IgD-negative memory B cell (primary cell): ENCODE measurements at regions not wholly inside any gene's neighbourhood (a gene's known extent, or its start where the extent isn't known, plus 50 kb on each side); places are given as distances from the start of the nearest gene placed in this dataset.
"Not testable (repeated sequence)": the region's sequence is repeated elsewhere in the genome, so short reads cannot be mapped to it uniquely, and the experiment has no call there.

Experiments
- H3K27ac Mint-ChIP-seq, 3 donors: one replicate each; pipeline ENCODE4 v1.8.0; 2020 to 2022; ENCODE audit warnings: mild to moderate bottlenecking in 3 of 3, mixed read lengths in 3 of 3, moderate library complexity in 1 of 3
- H3K27me3 Mint-ChIP-seq: one replicate; pipeline ENCODE4 v1.8.0; 2021; ENCODE audit warnings: mixed read lengths
- H3K36me3 Mint-ChIP-seq: one replicate; pipeline ENCODE4 v1.8.0; 2020; ENCODE audit warnings: mild to moderate bottlenecking, mixed read lengths
- H3K4me1 Mint-ChIP-seq, 3 donors: one replicate each; pipeline ENCODE4 v1.8.0; 2020 to 2022; ENCODE audit warnings: mixed read lengths in 3 of 3, mild to moderate bottlenecking in 1 of 3
- H3K4me3 Mint-ChIP-seq, 4 donors: one replicate each; pipeline ENCODE4 v1.8.0; 2020 to 2022; ENCODE audit warnings: mild to moderate bottlenecking in 4 of 4, mixed read lengths in 4 of 4, moderate library complexity in 3 of 4
- H3K9me3 Mint-ChIP-seq, 3 donors: one replicate each; pipeline ENCODE4 v1.8.0; 2020 to 2021; ENCODE audit warnings: mixed read lengths in 3 of 3, mild to moderate bottlenecking in 1 of 3

DNA sequence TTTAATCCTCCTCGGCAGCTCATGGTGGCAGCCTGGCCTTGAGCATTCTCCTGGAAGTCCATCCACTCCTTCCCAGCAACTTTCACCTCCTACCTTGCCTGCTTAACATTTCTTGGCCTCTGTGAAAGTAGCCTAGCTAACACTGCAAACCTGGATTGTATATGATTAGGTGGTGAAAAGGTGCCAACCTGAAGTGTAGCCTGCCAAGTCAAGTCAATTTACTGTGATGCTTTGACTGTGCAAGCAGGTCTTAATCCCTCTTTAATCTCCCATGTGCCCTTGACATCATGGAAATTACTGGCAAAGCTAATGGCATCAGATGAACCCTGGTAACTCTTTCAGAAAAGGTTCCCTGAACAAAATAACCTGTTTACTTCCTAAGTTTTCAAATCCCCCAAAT, 169.7 kb upstream of the NR2F2 start:
- Mint-ChIP-seq H3K9me3 (peaks cover 0 to 1% (median 0%) of the 10 kb centered on the region in 3 donors), H3K4me3 (no peak overlapping the region), H3K4me1 (no peaks in the 10 kb centered on the region), H3K27ac (no peak overlapping the region), H3K36me3 (no peaks in the 10 kb centered on the region), H3K27me3 (no peaks in the 10 kb centered on the region)

DNA sequence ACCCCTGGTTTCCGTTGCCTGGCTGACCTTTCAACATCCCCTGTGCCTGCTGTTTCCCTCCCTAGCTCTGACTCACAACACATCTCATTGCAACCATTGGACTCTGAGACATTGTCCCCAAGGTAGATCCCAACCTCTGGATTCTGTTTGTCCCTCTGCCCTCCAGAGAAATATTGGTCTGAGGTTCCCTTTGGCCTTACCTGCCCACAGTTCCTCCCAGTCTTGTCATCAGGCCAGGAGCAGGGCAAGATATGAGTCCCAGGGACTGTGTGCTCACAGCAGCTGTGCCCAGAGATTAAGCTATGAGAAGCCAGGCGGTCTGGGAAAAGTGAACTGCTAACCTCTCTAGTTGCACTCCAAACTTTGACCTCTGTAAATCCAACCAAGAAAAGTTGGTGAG, 168.2 kb upstream of the NR2F2 start:
- H3K4me3 Mint-ChIP-seq: no peak overlapping the region
- peaks cover 0 to 1% (median 0%) of the 10 kb centered on the region in 3 donors for H3K9me3 Mint-ChIP-seq
- H3K36me3 Mint-ChIP-seq: no peaks in the 10 kb centered on the region
- H3K27ac Mint-ChIP-seq: no peak overlapping the region
- H3K4me1 Mint-ChIP-seq: no peaks in the 10 kb centered on the region
- peaks cover 1% of the 10 kb centered on the region for H3K27me3 Mint-ChIP-seq

DNA sequence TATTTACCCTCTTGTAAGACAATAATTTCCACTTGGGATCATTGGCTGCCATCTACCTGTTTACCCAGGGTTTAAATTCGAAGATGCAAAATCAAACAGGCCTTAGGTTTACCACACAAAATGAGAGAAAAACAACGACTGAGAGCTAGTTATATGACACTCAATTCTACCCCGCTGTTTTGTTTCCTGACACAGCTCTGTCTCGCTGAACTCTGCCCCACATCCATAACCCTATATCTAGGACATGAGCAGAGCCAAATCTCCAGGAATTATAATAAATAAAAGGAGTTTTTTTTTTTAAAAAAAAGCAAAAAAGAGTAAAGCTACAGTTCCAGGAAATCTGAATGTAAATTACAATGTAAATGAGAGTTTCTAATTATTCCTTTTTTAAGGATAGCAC, 165.4 kb upstream of the NR2F2 start:
- Mint-ChIP-seq H3K36me3 (no peaks in the 10 kb centered on the region), H3K4me1 (no peaks in the 10 kb centered on the region), H3K4me3 (no peak overlapping the region), H3K27ac (no peak overlapping the region), H3K9me3 (peaks cover 2 to 5% (median 5%) of the 10 kb centered on the region in 3 donors), H3K27me3 (peaks cover 3% of the 10 kb centered on the region)

DNA sequence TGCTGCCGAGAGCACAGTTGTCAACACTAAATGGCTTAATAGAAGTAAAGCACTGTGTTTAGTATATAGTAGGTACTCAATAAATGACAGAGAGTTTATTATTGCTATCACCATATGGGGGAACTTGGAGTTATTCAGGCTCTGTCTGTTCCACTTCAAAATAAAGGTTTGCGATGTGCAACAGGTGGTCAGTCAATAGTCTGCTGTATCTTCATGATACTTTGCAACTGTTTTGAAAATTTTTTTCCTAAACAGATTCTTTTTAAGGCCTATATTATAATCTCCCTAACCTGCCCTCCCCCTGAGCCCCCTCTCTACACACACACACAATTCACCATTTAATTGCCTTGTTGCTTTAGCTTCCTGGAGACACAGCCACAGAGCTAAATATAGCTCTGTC, 164.7 kb upstream of the NR2F2 start:
- no peaks in the 10 kb centered on the region for H3K36me3 Mint-ChIP-seq
- H3K4me3 Mint-ChIP-seq: no peak overlapping the region
- no peaks in the 10 kb centered on the region for H3K4me1 Mint-ChIP-seq
- no peak overlapping the region for H3K27ac Mint-ChIP-seq
- peaks cover 2 to 5% (median 5%) of the 10 kb centered on the region in 3 donors for H3K9me3 Mint-ChIP-seq
- H3K27me3 Mint-ChIP-seq: peaks cover 3% of the 10 kb centered on the region

DNA sequence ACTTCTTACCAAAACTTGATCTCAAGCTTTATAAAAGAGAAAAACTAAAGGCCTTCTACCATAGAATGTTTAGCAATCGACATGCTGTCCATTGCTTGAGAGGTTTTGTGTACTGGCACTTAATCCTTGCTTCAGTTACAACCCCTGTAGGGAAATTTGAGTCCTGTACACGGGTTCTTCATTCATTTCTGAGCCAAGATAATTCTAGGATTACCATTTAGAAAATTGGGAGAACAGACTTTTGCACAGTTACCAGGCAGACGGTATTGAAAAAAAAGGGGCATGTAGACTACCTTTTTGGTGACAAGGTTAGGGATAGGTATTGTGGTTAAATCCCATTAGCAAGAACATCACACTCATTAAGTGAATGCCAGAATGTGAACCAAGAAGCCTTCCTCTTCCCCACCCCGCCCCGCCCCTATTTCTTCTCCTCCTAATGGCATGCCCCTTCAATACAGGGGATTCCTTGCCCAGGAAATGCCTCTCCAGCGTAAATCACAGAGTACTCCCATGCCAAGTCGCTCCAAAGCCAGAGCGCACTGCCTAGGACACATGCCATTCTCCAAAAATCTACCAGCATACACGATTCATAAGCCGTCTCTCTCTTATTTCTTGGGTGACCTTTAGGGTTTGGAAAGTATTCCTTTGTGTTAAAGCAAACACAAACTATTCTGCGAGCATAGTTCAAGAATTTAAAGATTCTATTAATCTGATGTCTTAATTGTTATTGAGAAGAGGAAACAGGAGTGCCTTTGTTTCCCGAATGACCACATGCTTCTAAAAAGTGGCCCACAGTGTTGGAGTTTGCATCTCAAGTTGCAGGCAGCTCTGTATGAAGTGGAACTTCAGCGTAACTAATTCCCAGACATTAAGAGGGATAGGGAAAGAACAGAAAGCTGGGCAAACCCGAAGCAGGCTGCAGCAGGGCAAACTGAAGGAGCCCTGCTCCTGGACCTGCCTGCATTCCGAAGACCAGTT, 164.0 kb upstream of the NR2F2 start:
- Mint-ChIP-seq H3K4me1 (no peaks in the 10 kb centered on the region), H3K27me3 (peaks cover 3% of the 10 kb centered on the region), H3K9me3 (peaks cover 2 to 5% (median 5%) of the 10 kb centered on the region in 3 donors), H3K4me3 (no peak overlapping the region), H3K36me3 (no peaks in the 10 kb centered on the region), H3K27ac (no peak overlapping the region)

DNA sequence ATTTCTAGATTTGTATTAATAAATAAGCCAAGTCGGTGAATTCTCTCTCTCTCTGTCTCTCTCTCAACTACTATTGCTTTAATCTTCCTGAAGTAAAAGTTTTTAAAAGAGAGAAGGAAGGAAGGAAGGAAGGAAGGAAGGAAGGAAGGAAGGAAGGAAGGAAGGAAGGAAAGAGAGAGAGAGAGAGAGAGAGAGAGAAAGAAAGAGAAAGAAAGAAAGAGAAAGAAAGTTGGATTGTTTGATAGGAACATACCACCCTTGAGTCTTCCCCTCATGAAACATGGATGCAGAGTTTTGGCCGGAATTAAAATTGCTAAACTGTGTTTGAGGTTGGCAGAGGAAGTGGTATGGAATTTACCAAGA, 159.9 kb upstream of the NR2F2 start:
- H3K4me3 Mint-ChIP-seq: not testable (repeated sequence)

DNA sequence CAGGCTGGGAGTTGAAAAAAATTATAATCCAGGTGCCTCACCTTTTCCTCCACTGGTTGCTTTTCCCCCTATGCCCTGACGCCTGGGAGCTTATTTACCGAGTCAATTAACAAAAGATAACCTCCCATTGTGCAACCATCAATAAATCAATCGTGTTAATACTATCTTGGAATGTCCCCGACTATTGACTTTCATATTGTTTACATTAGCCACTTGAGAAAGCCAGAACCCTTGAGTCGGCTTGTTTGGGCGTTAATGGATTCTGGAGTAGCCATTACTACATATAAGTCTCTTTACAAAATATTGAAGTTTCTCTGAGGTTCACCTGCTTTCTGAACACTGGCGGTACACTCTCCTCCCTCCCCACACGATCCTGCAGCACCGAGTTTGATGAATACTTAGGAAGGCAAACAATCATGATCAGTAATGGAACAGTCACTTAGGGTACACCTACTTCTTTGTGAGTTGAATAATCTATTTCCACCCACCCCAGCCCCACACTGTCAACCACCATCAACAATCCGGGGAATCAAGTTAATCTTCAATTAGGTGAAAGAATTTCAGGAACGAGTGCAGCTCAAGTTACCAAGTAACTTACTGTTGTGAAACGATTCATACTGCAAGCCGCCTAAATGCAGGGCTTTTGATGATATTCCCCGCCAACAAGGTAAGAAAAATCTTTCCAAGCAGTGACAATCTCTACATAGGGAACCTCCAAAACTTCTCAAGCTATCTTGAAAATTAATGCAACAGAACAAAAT, 159.3 kb upstream of the NR2F2 start:
- no peak overlapping the region for H3K27ac Mint-ChIP-seq
- H3K36me3 Mint-ChIP-seq: no peaks in the 10 kb centered on the region
- H3K9me3 Mint-ChIP-seq: peaks cover 2 to 5% (median 5%) of the 10 kb centered on the region in 3 donors
- peaks cover 3% of the 10 kb centered on the region for H3K27me3 Mint-ChIP-seq
- no peak overlapping the region for H3K4me3 Mint-ChIP-seq
- H3K4me1 Mint-ChIP-seq: no peaks in the 10 kb centered on the region

More for the DNA sequence above, 159.9 kb upstream of the NR2F2 start:
- H3K4me1 Mint-ChIP-seq, H3K27ac Mint-ChIP-seq, H3K27me3 Mint-ChIP-seq, H3K36me3 Mint-ChIP-seq, H3K9me3 Mint-ChIP-seq: not testable (repeated sequence)

DNA sequence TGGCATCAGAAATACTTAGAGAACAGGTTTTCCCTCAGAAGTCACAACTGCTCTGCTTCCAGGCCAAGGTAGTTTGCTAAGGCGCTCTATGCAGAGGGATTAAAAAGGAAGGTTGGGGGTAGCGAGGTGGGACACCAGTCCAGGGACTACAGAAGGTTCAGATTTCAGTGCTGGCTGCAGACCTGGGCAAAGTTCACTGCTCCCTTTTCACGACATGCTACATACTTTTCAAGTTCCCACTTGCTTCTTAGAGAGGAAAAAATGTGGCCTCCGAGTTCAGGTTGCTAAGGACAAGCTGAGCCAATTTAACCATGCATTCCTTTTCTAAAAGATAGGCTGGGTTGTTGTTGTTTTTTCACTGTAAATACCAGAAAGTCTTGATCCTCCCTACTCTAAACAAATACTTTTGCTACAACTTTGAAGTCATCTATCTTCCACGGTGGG, 158.6 kb upstream of the NR2F2 start:
- Mint-ChIP-seq H3K4me1 (no peaks in the 10 kb centered on the region), H3K36me3 (no peaks in the 10 kb centered on the region), H3K9me3 (peaks cover 3 to 5% (median 5%) of the 10 kb centered on the region in 3 donors), H3K4me3 (no peak overlapping the region), H3K27me3 (peaks cover 2% of the 10 kb centered on the region), H3K27ac (no peak overlapping the region)

DNA sequence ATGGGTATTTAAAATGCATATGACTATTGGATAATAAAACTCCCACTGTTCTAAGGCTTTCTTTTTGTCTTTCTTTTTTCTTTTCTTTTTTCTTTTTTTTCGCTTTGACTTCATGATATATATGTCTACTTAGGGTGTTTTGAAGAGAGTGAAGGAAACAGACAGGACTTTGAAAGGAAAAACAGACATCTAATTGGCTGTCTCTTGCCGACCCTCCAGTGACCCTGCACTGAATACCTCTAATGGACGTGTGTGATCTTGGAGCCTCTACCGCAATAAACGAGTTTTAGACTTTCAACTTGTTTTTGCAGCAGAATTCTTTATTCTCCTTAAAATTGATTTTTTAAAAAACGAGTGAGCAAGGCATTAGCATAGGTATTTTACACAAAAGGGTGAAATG, 158.1 kb upstream of the NR2F2 start:
- no peak overlapping the region for H3K4me3 Mint-ChIP-seq
- no peaks in the 10 kb centered on the region for H3K36me3 Mint-ChIP-seq
- H3K27ac Mint-ChIP-seq: no peak overlapping the region
- H3K27me3 Mint-ChIP-seq: peaks cover 1% of the 10 kb centered on the region
- H3K4me1 Mint-ChIP-seq: no peaks in the 10 kb centered on the region
- peaks cover 3 to 5% (median 5%) of the 10 kb centered on the region in 3 donors for H3K9me3 Mint-ChIP-seq

DNA sequence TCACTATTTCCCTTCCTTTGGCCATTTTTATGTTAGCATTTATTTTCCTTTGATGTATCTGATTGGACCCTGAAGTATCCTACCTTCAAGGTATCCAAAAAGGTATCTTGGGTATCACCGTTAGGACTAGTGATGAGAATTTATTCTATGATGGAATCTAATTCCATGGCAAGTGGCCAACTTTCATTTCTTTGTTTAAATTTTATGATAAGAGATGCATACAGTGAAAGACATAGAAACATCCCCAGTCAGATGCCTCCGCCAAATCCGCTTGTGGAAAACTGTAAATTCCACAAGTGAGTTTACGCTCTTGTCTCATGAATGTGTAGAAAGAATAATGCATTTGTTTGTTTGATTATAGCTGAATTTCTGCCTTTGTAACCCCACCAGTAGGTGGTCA, 153.7 kb upstream of the NR2F2 start:
- H3K9me3 Mint-ChIP-seq: peaks cover 0 to 2% (median 1%) of the 10 kb centered on the region in 3 donors
- H3K4me1 Mint-ChIP-seq: no peaks in the 10 kb centered on the region
- no peaks in the 10 kb centered on the region for H3K36me3 Mint-ChIP-seq

DNA sequence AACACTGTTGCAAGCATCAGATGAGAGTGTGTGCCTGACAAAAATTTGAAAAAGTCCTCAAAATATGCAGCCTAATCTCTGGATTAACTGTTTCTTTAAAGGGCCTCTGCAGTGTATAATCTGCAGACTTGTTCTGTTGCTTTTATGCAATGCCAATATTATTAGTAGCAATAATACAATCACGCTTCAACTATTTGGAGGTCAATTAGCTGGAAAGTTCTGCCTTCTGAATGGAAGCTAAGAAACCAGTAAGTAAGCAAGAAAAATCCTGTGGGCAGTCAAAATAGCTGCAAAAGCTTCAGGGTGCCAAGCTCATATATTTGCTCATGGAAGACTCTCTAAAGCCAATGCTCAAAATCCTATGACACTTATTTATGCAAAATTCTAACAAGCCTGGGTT, 153.2 kb upstream of the NR2F2 start:
- Mint-ChIP-seq H3K27ac (no peak overlapping the region), H3K9me3 (peaks cover 0 to 2% (median 1%) of the 10 kb centered on the region in 3 donors)

More for the DNA sequence above, 153.7 kb upstream of the NR2F2 start:
- Mint-ChIP-seq H3K27ac (no peak overlapping the region), H3K27me3 (no peaks in the 10 kb centered on the region), H3K4me3 (no peak overlapping the region)

DNA sequence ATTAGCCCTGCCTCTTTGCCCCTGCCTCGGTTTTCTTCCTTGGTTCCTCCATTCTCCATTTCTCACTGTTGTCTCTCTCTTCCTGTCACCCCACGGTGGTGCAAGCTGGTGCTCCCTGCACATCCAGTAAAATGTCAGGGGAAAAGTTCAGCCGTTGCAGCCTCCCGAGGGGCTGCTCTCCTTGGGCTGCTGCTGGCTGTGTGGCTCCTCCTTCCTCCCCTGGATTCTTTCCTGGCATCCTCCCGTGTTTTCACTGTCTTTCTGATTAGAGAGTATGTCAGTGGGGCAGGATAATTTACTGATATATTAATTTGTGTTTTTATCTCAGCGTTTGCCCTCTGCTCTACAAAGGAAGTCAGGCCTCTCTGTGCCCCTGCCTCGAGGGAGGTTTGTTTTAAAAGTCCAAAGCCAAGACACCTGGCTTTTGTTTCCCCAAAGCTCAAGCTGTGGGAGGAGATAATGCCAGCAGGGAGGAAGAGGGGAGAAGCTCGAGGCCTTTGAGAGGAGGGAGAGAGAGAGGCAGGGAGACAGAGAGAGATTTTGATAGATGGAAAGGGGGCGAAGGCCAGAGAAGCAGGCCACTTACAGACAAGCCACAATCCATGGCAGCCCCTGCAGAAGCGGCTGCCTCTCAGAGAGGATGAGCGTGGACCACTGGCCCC, 150.3 kb upstream of the NR2F2 start:
- Mint-ChIP-seq H3K27ac (no peak overlapping the region), H3K4me1 (no peaks in the 10 kb centered on the region), H3K4me3 (no peak overlapping the region), H3K36me3 (no peaks in the 10 kb centered on the region), H3K9me3 (peaks cover 0 to 2% (median 1%) of the 10 kb centered on the region in 3 donors), H3K27me3 (no peaks in the 10 kb centered on the region)

More for the DNA sequence above, 153.2 kb upstream of the NR2F2 start:
- Mint-ChIP-seq H3K4me3 (peak overlapping the region in 1 of 4 donors; percentile 25), H3K4me1 (no peaks in the 10 kb centered on the region), H3K36me3 (no peaks in the 10 kb centered on the region), H3K27me3 (no peaks in the 10 kb centered on the region)

DNA sequence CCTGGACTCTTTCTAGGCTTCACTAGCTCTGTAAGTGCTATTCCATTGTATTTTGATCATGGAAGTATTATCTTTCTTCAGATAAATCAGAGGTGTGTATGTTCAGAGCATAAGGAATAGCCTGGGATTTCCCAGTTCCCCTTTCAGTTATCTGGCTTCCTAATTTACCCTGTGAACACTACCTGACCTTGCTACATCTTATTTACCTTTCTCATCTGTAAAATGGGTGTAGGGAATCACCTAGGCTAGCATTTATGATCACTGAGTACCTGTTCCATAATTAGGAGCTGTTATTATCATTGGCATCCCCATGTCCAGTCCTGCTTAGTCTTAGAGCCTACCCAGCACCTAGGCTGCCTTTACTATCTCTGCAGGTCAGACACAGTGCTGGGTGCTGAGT, 149.3 kb upstream of the NR2F2 start:
- Mint-ChIP-seq H3K36me3 (no peaks in the 10 kb centered on the region), H3K27me3 (no peaks in the 10 kb centered on the region), H3K4me1 (no peaks in the 10 kb centered on the region), H3K9me3 (peaks cover 0 to 2% (median 1%) of the 10 kb centered on the region in 3 donors), H3K4me3 (no peak overlapping the region), H3K27ac (no peak overlapping the region)

DNA sequence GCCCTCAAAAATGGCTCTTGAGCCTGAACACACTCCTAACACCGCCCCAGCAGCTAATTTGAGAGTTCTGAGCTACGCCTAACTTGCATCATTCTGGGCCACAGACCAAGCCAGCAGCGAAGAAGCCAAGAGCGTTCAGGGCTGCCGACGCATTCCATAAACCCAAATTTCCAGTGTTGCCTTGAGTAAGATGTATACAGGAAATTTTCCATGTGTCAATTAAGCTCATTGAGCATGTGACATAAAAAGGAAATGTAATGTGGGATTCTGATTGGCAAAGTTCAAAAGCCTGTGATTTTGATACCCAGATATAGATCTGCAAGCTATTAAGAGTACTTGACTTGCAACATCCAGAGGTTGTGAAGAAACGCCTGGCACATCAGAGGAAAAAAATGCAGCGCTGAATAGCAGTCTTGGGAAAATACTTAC, 148.6 kb upstream of the NR2F2 start:
- peaks cover 0 to 2% (median 0%) of the 10 kb centered on the region in 3 donors for H3K9me3 Mint-ChIP-seq
- no peak overlapping the region for H3K27ac Mint-ChIP-seq
- H3K4me3 Mint-ChIP-seq: no peak overlapping the region
- H3K27me3 Mint-ChIP-seq: no peaks in the 10 kb centered on the region
- H3K4me1 Mint-ChIP-seq: no peaks in the 10 kb centered on the region
- no peaks in the 10 kb centered on the region for H3K36me3 Mint-ChIP-seq
